ENCODE measurements at regions not wholly inside any gene's neighbourhood (a gene's known extent, or its start where the extent isn't known, plus 50 kb on each side); places are given as distances from the start of the nearest gene placed in this dataset.
"Not testable (repeated sequence)": the region's sequence is repeated elsewhere in the genome, so short reads cannot be mapped to it uniquely, and the experiment has no call there.

GRCh38 chr10:60508831-60509230, 119.2 kb upstream of the ANK3 start:
- no peak for DNase-seq

GRCh38 chr10:60508037-60508436, 118.4 kb upstream of the ANK3 start:
- DNase-seq: no peak

GRCh38 chr10:60502621-60503020, 112.9 kb upstream of the ANK3 start:
- no peak for DNase-seq

DNA sequence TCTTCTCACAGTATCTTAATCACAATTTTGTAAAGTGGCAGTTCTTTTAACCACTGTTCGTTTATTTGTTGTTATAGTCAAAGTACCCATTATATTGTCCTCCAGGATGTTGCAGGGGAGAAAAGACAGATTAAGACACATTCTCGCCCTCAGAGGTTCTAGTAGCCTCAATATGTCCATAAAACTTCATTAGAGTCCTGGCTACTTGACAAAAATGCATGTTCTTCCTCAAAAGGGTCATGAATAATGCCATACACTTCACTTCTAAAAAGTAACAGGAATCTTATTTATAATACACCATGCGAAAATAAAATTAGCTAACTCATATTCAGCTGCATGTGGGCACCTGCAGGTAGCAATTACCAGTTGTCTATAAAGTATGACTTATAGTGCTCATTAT, 109.3 kb upstream of the ANK3 start:
- no peak for DNase-seq

DNA sequence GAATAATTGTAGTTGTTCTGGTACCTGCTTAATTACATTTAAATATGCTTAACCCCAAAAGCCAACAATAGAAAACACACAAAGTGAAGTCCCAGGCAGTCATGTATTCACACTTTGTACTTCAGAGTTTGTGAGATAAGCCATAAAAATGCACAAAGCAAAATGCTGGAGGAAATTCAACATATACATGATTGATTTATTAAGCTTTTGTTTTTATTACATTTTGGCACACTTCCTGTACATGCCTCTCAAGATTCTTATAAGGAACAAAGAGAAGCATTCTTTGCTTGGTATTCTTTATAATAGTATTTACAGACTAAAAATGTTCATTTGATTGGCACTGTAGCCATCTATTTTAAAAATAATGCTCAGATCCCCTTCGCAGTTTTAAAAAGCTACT, 107.7 kb upstream of the ANK3 start:
- DNase-seq: no peak

- no peak for DNase-seq
Measured at GRCh38 chr10:60496181-60496580, 106.5 kb upstream of the ANK3 start.

- no peak for DNase-seq
Measured at GRCh38 chr10:60495338-60496055, 105.8 kb upstream of the ANK3 start.

DNA sequence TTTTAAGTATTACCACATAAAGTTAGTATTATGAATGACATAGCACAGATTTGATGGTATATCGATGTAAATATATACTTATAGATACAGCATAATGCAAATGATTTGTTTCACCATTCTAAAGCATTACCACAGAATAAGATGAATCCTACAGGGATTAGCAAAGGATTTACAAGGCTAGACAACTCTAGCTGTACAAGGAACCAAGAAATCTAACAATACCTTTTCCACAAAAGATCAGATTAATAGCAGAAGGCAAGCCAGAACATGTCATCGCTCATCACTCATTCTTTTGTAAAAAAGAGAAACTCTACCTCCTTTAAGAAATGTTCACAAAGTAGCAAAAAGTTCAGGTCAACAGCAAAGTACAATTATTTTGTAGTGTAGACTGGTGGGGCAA, 105.1 kb upstream of the ANK3 start:
- DNase-seq: no peak

- no peak for DNase-seq
Measured at GRCh38 chr10:60491162-60491561, 101.5 kb upstream of the ANK3 start.

DNA sequence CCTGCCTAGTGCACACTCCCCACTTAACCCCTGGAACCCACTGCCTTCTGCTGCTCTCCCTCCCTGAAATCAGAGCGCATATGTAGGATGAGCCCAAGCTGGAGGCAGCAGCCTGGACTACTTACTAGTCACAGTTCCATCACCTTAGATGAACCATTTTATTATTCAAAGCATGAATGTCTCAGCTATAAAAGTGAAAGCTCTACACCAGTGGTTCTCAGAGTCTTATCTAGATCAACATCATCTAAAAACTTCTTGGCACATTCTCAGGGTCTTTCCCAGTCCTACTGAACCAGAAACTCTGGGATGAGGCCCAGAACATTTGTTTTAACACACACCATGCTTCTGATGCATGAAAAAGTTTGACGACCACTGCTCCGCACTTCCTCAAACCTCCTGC, 100.3 kb upstream of the ANK3 start:
- no peak for DNase-seq

DNA sequence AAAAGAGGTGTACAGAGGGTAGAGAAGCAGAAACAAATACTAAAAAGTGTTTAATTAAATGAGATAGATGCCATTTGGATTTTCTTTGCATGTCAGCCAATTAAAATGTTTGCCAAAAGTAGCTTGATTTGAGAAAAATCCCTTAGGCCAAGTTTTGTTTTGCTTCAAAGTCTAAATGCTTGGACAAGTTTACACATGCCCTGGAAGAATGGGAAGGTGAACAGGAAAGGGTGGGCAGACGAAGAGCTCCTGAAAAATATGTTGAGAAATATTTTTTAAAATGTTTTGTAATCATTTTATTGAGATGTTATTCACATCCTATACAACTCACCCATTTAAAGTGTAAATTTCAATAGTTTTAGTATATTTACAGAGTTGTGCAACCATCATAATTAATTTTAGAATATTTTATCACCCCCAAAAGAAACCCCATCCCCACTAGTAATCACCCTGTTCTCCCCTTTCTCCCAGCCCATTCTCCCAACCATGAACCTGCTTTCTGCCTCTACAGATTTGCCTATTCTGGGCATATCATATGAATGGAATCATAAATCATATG, 98.5 kb upstream of the ANK3 start:
- DNase-seq: no peak

DNA sequence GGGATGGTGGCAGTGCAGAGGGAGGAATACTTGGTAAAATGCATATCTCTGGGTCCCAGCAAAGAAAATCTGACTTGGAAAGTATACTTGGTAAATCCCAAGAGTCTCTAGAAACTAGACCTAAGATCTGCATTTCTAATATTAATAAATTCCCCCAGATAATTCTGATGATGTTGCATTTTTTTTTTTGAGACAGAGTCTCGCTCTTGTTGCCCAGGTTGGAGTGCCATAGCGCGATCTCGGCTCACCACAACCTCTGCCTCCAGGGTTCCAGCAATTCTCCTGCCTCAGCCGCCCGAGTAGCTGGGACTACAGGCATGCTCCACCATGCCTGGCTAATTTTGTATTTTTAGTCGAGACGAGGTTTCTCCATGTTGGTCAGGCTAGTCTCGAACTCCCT, 97.9 kb upstream of the ANK3 start:
- no peak for DNase-seq

GRCh38 chr10:60485025-60485424, 95.3 kb upstream of the ANK3 start:
- no peak for DNase-seq

DNA sequence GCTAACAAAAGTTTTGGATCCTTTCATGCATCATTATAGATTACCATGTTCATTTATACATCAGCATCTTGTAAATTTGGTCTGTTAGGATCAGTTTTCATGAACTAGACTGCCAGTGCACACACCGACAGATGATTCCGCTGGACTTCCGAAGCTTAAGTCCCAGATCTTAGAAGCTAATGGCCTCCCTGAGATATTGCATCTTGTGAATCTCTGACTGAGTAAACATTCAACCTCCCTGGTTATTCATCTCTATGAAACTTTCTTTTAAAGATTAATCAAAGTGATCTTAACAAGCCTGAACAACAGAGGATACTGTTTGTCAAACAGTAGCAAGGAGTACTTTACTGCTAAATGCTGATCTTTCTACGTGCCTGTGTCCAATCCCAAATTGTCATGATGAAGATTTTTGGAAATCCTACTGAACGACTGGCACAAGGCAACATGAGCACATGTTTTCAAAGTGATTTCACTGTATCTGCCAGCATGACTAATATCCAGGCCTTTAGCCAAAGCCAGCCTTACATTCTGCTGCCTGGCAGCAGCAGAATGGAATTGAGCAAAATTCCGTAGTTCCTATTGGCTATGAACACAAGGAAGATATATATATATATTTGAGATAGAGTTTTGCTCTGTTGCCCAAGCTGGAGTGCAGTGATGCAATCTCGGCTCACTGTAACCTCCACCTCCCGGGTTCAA, 91.3 kb upstream of the ANK3 start:
- no peak for DNase-seq

DNA sequence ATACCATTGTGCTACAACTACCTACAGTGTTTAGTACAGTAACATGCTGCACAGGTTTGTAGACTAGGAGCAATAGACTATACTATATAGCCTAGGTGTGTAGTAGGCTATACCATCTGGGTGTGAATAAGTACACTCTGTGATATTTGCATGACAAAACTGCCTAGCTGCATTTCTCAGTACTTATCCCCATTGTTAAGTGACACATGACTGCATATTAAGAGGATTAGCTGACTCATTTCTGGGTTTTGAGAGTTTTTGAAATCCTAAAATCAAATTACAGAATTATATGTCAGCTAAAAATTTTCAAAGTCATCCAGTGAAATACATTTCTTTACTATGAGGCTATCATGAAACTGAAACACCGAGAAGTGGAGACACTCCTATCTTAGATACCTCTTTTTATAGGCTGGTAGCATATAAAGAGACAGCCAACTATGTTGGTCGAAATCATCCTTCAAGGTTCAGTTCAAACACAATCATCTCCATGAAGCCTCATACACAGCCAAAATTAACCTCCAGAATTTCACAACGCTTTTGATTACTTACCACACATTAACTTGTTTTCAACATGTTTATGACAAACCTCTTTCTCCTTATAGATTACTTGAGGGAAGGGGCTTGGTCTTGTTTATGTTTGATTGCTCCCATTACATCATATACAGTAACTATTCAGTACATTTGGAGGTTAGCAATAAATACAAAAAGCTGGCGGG, 89.8 kb upstream of the ANK3 start:
- no peak for DNase-seq

GRCh38 chr10:60476451-60476850, 86.8 kb upstream of the ANK3 start:
- no peak for DNase-seq

GRCh38 chr10:60473557-60473956, 83.9 kb upstream of the ANK3 start:
- no peak for DNase-seq

DNA sequence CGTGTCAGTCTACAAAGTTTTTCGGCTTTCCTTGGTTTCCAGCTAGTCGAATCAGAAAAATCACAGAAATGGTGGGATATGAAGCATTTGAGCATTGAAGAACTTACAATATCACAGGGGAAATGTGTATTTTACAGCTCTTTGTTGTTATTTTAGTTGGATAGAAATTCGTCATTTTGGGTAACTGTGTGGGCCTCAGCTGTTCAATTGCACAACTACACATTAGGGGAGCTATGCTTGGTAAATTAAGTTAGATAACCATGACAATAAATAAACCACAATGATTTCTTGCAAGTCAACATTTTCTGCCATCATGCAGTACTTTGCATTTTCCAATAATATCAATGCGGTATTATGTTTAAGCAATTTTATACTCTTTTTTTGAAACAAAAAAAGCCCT, 80.4 kb upstream of the ANK3 start:
- no peak for DNase-seq

- not testable (repeated sequence) for DNase-seq
Measured at GRCh38 chr10:60469147-60469546, 79.5 kb upstream of the ANK3 start.

DNA sequence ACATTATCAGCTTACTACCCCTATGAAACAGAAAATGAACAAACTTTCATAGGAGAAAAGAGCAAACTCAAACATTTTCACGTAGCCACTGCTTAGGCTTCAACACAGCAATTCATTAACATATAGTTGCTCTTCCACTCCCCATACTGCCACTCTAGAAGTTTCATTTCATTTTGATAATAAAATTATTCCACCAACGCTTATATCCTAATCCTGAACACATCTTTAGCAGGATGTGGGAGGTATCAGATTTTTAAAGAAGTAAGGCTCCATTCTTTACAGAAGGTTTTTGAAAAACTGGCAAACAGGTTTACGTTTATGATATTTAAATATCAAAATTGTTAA, 77.5 kb upstream of the ANK3 start:
- no peak for DNase-seq

DNA sequence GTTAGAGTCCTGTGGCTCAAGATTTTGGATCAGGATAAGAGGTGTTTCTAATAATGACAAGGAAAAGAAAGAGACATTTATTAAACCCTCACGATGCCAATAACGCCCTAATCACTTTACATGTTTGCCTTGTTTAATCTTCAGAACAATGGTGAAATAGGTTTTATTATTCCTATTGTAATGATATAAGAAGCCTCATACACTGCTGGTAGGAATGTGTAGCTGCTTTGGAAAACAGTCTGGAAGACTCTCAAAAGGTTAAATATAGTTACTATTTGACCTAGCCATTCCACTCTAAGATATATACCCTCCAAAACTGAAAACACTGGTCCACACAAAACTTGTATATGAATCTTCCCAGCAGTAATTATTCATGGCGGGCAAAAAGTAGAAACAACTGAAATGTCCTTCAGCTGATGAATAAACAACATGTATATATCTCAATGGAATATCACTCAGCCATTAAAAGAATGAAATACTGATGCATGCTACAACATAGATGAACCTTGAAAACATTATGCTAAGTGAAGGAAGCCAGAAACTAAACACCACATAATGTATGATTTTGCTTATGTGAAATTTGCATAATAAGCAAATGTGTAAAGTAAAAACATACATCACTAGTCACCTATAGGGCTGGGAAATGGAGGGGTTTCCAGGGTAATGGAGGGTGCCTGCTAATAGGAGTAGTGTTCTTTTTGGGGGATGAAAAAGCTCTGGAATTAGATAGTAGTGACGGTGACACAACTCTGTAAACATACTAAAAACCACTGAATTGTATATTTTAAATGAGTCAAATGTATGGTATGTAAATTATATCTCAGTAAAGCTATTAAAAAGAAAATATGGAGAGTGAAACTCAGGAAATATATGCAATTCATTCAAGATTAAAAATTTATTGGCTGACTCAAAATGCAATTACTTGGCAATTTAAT, 76.9 kb upstream of the ANK3 start:
- no peak for DNase-seq

- DNase-seq: no peak
Measured at GRCh38 chr10:60465801-60466200, 76.1 kb upstream of the ANK3 start.

- DNase-seq: no peak
Measured at GRCh38 chr10:60464659-60465058, 75.0 kb upstream of the ANK3 start.

All from stimulated activated CD4-positive, alpha-beta T cell treated with anti-CD3 and anti-CD28 coated beads, Interleukin-12 subunit alpha, Interleukin-12 subunit beta, amount 100 ng/mL, for 4 hours (primary cell).